ENCODE measurements at regions not wholly inside any gene's neighbourhood (a gene's known extent, or its start where the extent isn't known, plus 50 kb on each side); places are given as distances from the start of the nearest gene placed in this dataset.

DNA sequence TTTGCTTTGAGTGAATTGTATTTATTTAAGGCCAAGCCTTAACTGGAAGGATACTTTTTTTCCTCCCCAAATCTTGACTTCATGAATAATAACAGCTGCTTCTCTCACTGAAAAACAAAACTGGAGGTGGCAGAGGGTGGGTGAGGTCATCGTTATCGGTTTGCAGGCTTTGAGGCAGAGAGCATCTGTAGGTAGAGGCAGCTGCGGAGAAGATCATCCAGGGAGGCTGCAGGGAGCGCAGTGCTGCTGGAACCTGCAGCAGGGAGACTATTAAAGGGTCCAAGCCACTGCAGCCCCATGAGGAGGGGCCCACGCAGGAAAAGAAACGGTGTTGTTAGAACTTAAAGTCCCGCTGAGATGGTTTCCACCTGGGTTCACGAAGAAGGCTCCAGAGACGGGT, 112.1 kb upstream of the SDK1 start:
- Histone ChIP-seq H3K36me3 (replicated peaks; ENCODE audit: low read depth, low read length) (no peaks in the 10 kb centered on the region), H3K9ac (ENCODE audit: low read length) (no peak overlapping the region), H3K27me3 (ENCODE audit: low read depth, low read length) (no peaks in the 10 kb centered on the region), H3K4me1 (ENCODE audit: low read length) (no peaks in the 10 kb centered on the region), H2AFZ (ENCODE audit: low read depth, low read length) (no peak overlapping the region), H4K20me1 (ENCODE audit: insufficient read depth, low read length) (no peaks in the 10 kb centered on the region), H3K9me3 (ENCODE audit: insufficient read depth, low read length) (no peaks in the 10 kb centered on the region), H3K4me2 (ENCODE audit: low read length) (no peak overlapping the region), H3K4me3 (ENCODE audit: low read length) (no peak overlapping the region), H3K79me2 (ENCODE audit: low read length) (no peaks in the 10 kb centered on the region), H3K27ac (ENCODE audit: low read length) (no peak overlapping the region)
- no peak for TF ChIP-seq EZH2phosphoT487 (IDR thresholded peaks at IDR 0.05; ENCODE audit: low read depth)
- TF ChIP-seq, protein P1, sequence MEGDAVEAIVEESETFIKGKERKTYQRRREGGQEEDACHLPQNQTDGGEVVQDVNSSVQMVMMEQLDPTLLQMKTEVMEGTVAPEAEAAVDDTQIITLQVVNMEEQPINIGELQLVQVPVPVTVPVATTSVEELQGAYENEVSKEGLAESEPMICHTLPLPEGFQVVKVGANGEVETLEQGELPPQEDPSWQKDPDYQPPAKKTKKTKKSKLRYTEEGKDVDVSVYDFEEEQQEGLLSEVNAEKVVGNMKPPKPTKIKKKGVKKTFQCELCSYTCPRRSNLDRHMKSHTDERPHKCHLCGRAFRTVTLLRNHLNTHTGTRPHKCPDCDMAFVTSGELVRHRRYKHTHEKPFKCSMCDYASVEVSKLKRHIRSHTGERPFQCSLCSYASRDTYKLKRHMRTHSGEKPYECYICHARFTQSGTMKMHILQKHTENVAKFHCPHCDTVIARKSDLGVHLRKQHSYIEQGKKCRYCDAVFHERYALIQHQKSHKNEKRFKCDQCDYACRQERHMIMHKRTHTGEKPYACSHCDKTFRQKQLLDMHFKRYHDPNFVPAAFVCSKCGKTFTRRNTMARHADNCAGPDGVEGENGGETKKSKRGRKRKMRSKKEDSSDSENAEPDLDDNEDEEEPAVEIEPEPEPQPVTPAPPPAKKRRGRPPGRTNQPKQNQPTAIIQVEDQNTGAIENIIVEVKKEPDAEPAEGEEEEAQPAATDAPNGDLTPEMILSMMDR (IDR thresholded peaks at IDR 0.05; ENCODE audit: low read depth, low read length) = no peak

DNA sequence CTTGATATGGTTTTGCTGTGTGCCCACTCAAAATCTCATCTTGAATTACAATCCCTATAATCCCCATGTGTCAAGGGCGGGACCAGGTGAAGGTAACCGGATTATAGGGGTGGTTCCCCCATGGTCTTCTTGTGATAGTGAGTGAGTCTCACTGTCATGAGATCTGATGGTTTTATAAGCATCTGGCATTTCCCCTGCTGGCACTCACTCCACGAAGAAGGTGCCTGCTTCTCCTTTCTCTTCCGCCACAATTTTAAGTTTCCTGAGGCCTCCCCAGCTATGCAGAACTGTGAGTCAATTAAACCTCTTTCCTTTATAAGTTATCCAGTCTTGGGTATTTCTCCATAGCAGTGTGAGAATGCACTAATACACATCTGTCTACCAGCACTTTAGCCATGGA, 109.5 kb upstream of the SDK1 start:
- Histone ChIP-seq H3K4me3 (ENCODE audit: low read length) (no peak overlapping the region), H2AFZ (ENCODE audit: low read depth, low read length) (no peak overlapping the region), H3K27ac (ENCODE audit: low read length) (no peak overlapping the region), H3K4me1 (ENCODE audit: low read length) (no peaks in the 10 kb centered on the region), H3K27me3 (ENCODE audit: low read depth, low read length) (no peaks in the 10 kb centered on the region), H4K20me1 (ENCODE audit: insufficient read depth, low read length) (no peaks in the 10 kb centered on the region), H3K79me2 (ENCODE audit: low read length) (no peaks in the 10 kb centered on the region), H3K9ac (ENCODE audit: low read length) (no peak overlapping the region), H3K4me2 (ENCODE audit: low read length) (no peak overlapping the region), H3K9me3 (ENCODE audit: insufficient read depth, low read length) (no peaks in the 10 kb centered on the region), H3K36me3 (replicated peaks; ENCODE audit: low read depth, low read length) (no peaks in the 10 kb centered on the region)
- TF ChIP-seq, protein P1 (IDR thresholded peaks at IDR 0.05; ENCODE audit: low read depth, low read length) = no peak
- no peak for TF ChIP-seq EZH2phosphoT487 (IDR thresholded peaks at IDR 0.05; ENCODE audit: low read depth)

DNA sequence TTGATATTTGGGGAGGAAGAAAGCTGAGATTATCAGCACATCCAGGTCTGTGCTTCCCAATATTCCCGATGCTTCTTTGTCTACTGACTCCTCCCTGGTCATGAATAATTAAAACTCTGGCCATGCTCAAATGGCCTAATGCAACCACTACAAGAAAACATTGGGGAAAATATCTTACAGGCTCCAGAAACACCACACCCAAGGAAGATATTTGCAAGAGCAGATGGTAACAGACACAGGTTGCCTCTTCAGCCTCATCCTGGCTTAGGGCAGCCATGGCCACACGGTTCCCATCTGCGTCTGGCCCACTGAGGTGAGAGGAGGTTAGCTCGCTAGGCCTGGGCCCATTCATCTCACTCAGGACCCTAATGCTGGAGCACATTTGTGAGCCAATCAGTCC, 108.4 kb upstream of the SDK1 start:
- Histone ChIP-seq H3K4me3 (ENCODE audit: low read length) (no peak overlapping the region), H3K4me1 (ENCODE audit: low read length) (no peaks in the 10 kb centered on the region), H3K9ac (ENCODE audit: low read length) (no peak overlapping the region), H3K4me2 (ENCODE audit: low read length) (no peak overlapping the region), H4K20me1 (ENCODE audit: insufficient read depth, low read length) (no peaks in the 10 kb centered on the region), H3K79me2 (ENCODE audit: low read length) (no peaks in the 10 kb centered on the region), H3K9me3 (ENCODE audit: insufficient read depth, low read length) (no peaks in the 10 kb centered on the region), H3K27ac (ENCODE audit: low read length) (no peak overlapping the region), H3K27me3 (ENCODE audit: low read depth, low read length) (no peaks in the 10 kb centered on the region), H2AFZ (ENCODE audit: low read depth, low read length) (no peak overlapping the region), H3K36me3 (replicated peaks; ENCODE audit: low read depth, low read length) (no peaks in the 10 kb centered on the region)
- TF ChIP-seq EZH2phosphoT487 (IDR thresholded peaks at IDR 0.05; ENCODE audit: low read depth) = no peak
- TF ChIP-seq, protein P1 (IDR thresholded peaks at IDR 0.05; ENCODE audit: low read depth, low read length) = no peak

DNA sequence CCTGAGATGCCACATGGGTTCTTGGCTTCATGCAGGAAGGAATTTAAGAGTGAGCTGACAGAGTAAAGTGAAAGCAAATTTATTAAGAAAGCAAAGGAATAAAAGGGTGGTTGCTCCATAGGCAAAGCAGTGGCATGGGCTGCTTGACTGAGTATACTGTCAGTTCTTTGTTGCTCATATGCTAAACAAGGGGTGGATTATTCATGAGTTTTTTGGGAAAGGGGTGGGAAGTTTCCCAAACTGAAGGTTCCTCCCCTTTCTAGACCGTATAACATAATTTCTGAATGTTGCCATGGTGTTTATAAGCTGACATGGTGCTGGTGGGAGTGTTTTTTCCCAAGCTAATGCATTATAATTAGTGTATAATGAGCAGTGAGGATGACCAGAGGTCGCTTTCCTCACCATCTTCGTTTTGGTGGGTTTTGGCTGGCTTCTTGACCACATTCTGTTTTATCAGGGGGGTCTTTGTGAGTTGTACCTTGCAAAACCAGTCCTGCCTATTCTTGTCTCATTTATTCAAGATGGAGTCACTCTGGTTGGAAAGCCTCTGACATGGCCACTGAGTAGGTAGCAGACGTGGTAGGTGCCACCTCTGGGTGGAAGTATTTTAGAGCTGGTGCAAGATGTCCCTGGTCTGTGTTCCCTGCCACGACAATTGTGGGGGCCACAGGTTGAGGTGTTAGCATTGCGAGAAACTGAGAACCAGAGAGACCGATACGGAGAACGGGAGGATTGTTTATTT, 107.5 kb upstream of the SDK1 start:
- Histone ChIP-seq H3K27me3 (ENCODE audit: low read depth, low read length) (no peaks in the 10 kb centered on the region), H2AFZ (ENCODE audit: low read depth, low read length) (no peak overlapping the region), H3K4me2 (ENCODE audit: low read length) (no peak overlapping the region), H3K4me3 (ENCODE audit: low read length) (no peak overlapping the region), H3K9me3 (ENCODE audit: insufficient read depth, low read length) (no peaks in the 10 kb centered on the region), H3K9ac (ENCODE audit: low read length) (no peak overlapping the region), H3K79me2 (ENCODE audit: low read length) (no peaks in the 10 kb centered on the region), H3K27ac (ENCODE audit: low read length) (no peak overlapping the region), H3K4me1 (ENCODE audit: low read length) (no peaks in the 10 kb centered on the region), H4K20me1 (ENCODE audit: insufficient read depth, low read length) (no peaks in the 10 kb centered on the region), H3K36me3 (replicated peaks; ENCODE audit: low read depth, low read length) (no peaks in the 10 kb centered on the region)
- no peak for TF ChIP-seq EZH2phosphoT487 (IDR thresholded peaks at IDR 0.05; ENCODE audit: low read depth)
- TF ChIP-seq, protein P1 (IDR thresholded peaks at IDR 0.05; ENCODE audit: low read depth, low read length) = no peak
